Upper lobe of right lung (tissue), 1 donor: ENCODE measurements at regions not wholly inside any gene's neighbourhood (a gene's known extent, or its start where the extent isn't known, plus 50 kb on each side); places are given as distances from the start of the nearest gene placed in this dataset.

Source experiments
- ATAC-seq: fragments of 200-7000 bp; cut with Tn5 transposase; one replicate; pipeline ENCODE4 v1.9.1; 2020; ENCODE audit warnings: mild to moderate bottlenecking, moderate library complexity
- DNase-seq: peaks from one replicate; pipeline ENCODE4 v3.0.0-alpha.2; 2020
- H3K27ac ChIP-seq: fragments of 200-600 bp; one replicate; pipeline ENCODE4 v1.8.0; 2022
- H3K27me3 ChIP-seq: fragments of 200-600 bp; one replicate; pipeline ENCODE4 v1.8.0; 2022; ENCODE audit warnings: mild to moderate bottlenecking
- H3K36me3 ChIP-seq: fragments of 200-600 bp; one replicate; pipeline ENCODE4 v1.8.0; 2022
- H3K4me1 ChIP-seq: fragments of 200-600 bp; one replicate; pipeline ENCODE4 v1.8.0; 2022
- H3K4me3 ChIP-seq: fragments of 200-600 bp; one replicate; pipeline ENCODE4 v1.8.0; 2022; ENCODE audit warnings: mild to moderate bottlenecking
- H3K9me3 ChIP-seq: fragments of 200-600 bp; one replicate; pipeline ENCODE4 v1.8.0; 2022
- CTCF ChIP-seq: fragments of 200-600 bp; IDR thresholded peaks from one replicate; pipeline ENCODE4 v1.8.0; 2022; ENCODE audit warnings: antibody characterized with exemption
- intact Hi-C: fragments of 100-400 bp; cut with DNase I; formaldehyde crosslinking; loops from one replicate; pipeline ENCODE4 v1.11.0; 2022
- donor health status: DM: no; HTN: yes; CAD: no; lungs with severe emphysema.

GRCh38 chr3:72212396-72212795, 427.4 kb upstream of the PROK2 start:
- H3K27ac ChIP-seq: no peak overlapping the region
- H3K4me3 ChIP-seq: no peak overlapping the region
- intact Hi-C loops: no loop called here
- ATAC-seq (no peak), DNase-seq (no peak)
- TF ChIP-seq CTCF: no peak
- no peaks in the 10 kb centered on the region for H3K9me3 ChIP-seq
- peaks cover 7% of the 10 kb centered on the region for H3K4me1 ChIP-seq
- H3K36me3 ChIP-seq: no peaks in the 10 kb centered on the region
- no peaks in the 10 kb centered on the region for H3K27me3 ChIP-seq

GRCh38 chr3:72210261-72210660, 425.3 kb upstream of the PROK2 start:
- Histone ChIP-seq H3K4me1 (peaks cover 7% of the 10 kb centered on the region), H3K36me3 (no peaks in the 10 kb centered on the region), H3K27ac (no peak overlapping the region), H3K9me3 (no peaks in the 10 kb centered on the region), H3K27me3 (no peaks in the 10 kb centered on the region), H3K4me3 (no peak overlapping the region)
- ATAC-seq (no peak), DNase-seq (no peak)
- TF ChIP-seq CTCF: no peak
- intact Hi-C loops: no loop called here

GRCh38 chr3:72205297-72205826, 420.4 kb upstream of the PROK2 start:
- Histone ChIP-seq H3K36me3 (no peaks in the 10 kb centered on the region), H3K9me3 (no peaks in the 10 kb centered on the region), H3K27me3 (no peaks in the 10 kb centered on the region), H3K4me3 (no peak overlapping the region), H3K27ac (no peak overlapping the region), H3K4me1 (no peaks in the 10 kb centered on the region)
- DNase-seq (no peak), ATAC-seq (no peak)
- intact Hi-C loops: no loop called here
- no peak for TF ChIP-seq CTCF

- Histone ChIP-seq H3K4me3 (no peak overlapping the region), H3K27me3 (no peaks in the 10 kb centered on the region), H3K9me3 (no peaks in the 10 kb centered on the region), H3K4me1 (no peaks in the 10 kb centered on the region), H3K27ac (no peak overlapping the region), H3K36me3 (no peaks in the 10 kb centered on the region)
- no peak for ATAC-seq
- intact Hi-C loops: no loop called here
- no peak for DNase-seq
- no peak for TF ChIP-seq CTCF
Observed at GRCh38 chr3:72204452-72204851, 419.5 kb upstream of the PROK2 start.

- no peaks in the 10 kb centered on the region for H3K4me1 ChIP-seq
- no peaks in the 10 kb centered on the region for H3K9me3 ChIP-seq
- no peak overlapping the region for H3K4me3 ChIP-seq
- no peak for ATAC-seq
- no peak for DNase-seq
- H3K36me3 ChIP-seq: no peaks in the 10 kb centered on the region
- intact Hi-C loops: no loop called here
- H3K27ac ChIP-seq: no peak overlapping the region
- no peak for TF ChIP-seq CTCF
- no peaks in the 10 kb centered on the region for H3K27me3 ChIP-seq
Observed at GRCh38 chr3:72203613-72204349, 418.8 kb upstream of the PROK2 start.
